ENCODE measurements at regions not wholly inside any gene's neighbourhood (a gene's known extent, or its start where the extent isn't known, plus 50 kb on each side); places are given as distances from the start of the nearest gene placed in this dataset.

- no peak for DNase-seq (ENCODE audit: low read depth, low spot score)
Measured at GRCh38 chr2:64221935-64222334, 77.7 kb upstream of the PELI1 start.

- no peak for DNase-seq (ENCODE audit: low read depth, low spot score)
Measured at GRCh38 chr2:64222351-64222750, 78.1 kb upstream of the PELI1 start.

- no peak for DNase-seq (ENCODE audit: low read depth, low spot score)
Measured at GRCh38 chr2:64223055-64223454, 78.8 kb upstream of the PELI1 start.

- no peak for DNase-seq (ENCODE audit: low read depth, low spot score)
Measured at GRCh38 chr2:64225491-64225890, 81.3 kb upstream of the PELI1 start.

GRCh38 chr2:64226611-64227010 lies 82.4 kb upstream of the PELI1 start:
- no peak for DNase-seq (ENCODE audit: low read depth, low spot score)

- DNase-seq (ENCODE audit: low read depth, low spot score): no peak
Measured at GRCh38 chr2:64227603-64228125, 83.4 kb upstream of the PELI1 start.

GRCh38 chr2:64228126-64228678 lies 84.0 kb upstream of the PELI1 start:
- no peak for DNase-seq (ENCODE audit: low read depth, low spot score)

GRCh38 chr2:64228918-64229317 lies 84.7 kb upstream of the PELI1 start:
- no peak for DNase-seq (ENCODE audit: low read depth, low spot score)

GRCh38 chr2:64230540-64230939 lies 86.3 kb upstream of the PELI1 start:
- no peak for DNase-seq (ENCODE audit: low read depth, low spot score)

GRCh38 chr2:64232266-64232665 lies 88.0 kb upstream of the PELI1 start:
- no peak for DNase-seq (ENCODE audit: low read depth, low spot score)

GRCh38 chr2:64233376-64233922 lies 89.2 kb upstream of the PELI1 start:
- DNase-seq (ENCODE audit: low read depth, low spot score): no peak

GRCh38 chr2:64234150-64234549 lies 89.9 kb upstream of the PELI1 start:
- no peak for DNase-seq (ENCODE audit: low read depth, low spot score)

GRCh38 chr2:64234785-64235184 lies 90.6 kb upstream of the PELI1 start:
- DNase-seq (ENCODE audit: low read depth, low spot score): no peak

GRCh38 chr2:64237266-64237665 lies 93.0 kb upstream of the PELI1 start:
- no peak for DNase-seq (ENCODE audit: low read depth, low spot score)

- DNase-seq (ENCODE audit: low read depth, low spot score): no peak
Measured at GRCh38 chr2:64238799-64239198, 94.6 kb upstream of the PELI1 start.

- DNase-seq (ENCODE audit: low read depth, low spot score): no peak
Measured at GRCh38 chr2:64243081-64244036, 99.1 kb upstream of the PELI1 start.

GRCh38 chr2:64244037-64244416 lies 99.8 kb upstream of the PELI1 start:
- DNase-seq (ENCODE audit: low read depth, low spot score): no peak

GRCh38 chr2:64245631-64246030 lies 101.4 kb upstream of the PELI1 start:
- DNase-seq (ENCODE audit: low read depth, low spot score): no peak

- no peak for DNase-seq (ENCODE audit: low read depth, low spot score)
Measured at GRCh38 chr2:64246962-64247361, 102.7 kb upstream of the PELI1 start.

GRCh38 chr2:64249426-64249825 lies 105.2 kb upstream of the PELI1 start:
- DNase-seq (ENCODE audit: low read depth, low spot score): no peak

GRCh38 chr2:64250063-64250462 lies 105.8 kb upstream of the PELI1 start:
- DNase-seq (ENCODE audit: low read depth, low spot score): no peak

GRCh38 chr2:64250751-64251423 lies 106.7 kb upstream of the PELI1 start:
- no peak for DNase-seq (ENCODE audit: low read depth, low spot score)
